H9 (cell line): ENCODE measurements at regions not wholly inside any gene's neighbourhood (a gene's known extent, or its start where the extent isn't known, plus 50 kb on each side); places are given as distances from the start of the nearest gene placed in this dataset.

ENCODE experiments used
- DNase-seq: peaks from one replicate; pipeline ENCODE4 v3.0.0-alpha.2; 2017
- H2AFZ ChIP-seq: one replicate; pipeline ENCODE4 v1.6.1; 2013; ENCODE audit warnings: mild to moderate bottlenecking, low read length, control low read depth, moderate library complexity
- H2AK5ac ChIP-seq: 2 replicates; pipeline ENCODE4 v1.6.1; 2013; ENCODE audit warnings: low read length, control low read depth, mixed read lengths; ENCODE audit not compliant: insufficient read length
- H2BK120ac ChIP-seq: one replicate; pipeline ENCODE4 v1.6.1; 2013; ENCODE audit warnings: low read depth, mild to moderate bottlenecking, low read length, control low read depth, inconsistent platforms; ENCODE audit not compliant: poor library complexity, severe bottlenecking
- H2BK12ac ChIP-seq: 2 replicates; pipeline ENCODE4 v1.6.1; 2013; ENCODE audit warnings: low read length, control low read depth, mixed read lengths, low read depth; ENCODE audit not compliant: insufficient read length
- H2BK15ac ChIP-seq: 2 replicates; pipeline ENCODE4 v1.6.1; 2013; ENCODE audit warnings: low read depth, low read length, control low read depth
- H2BK20ac ChIP-seq: one replicate; pipeline ENCODE4 v1.6.1; 2013; ENCODE audit warnings: low read depth, mild to moderate bottlenecking, low read length, control low read depth, inconsistent platforms; ENCODE audit not compliant: poor library complexity, severe bottlenecking
- H2BK5ac ChIP-seq: 2 replicates; pipeline ENCODE4 v1.6.1; 2013; ENCODE audit warnings: low read length, control low read depth, mixed read lengths; ENCODE audit not compliant: insufficient read length
- H3K14ac ChIP-seq: 2 replicates; pipeline ENCODE4 v1.6.1; 2013; ENCODE audit warnings: low read length, control low read depth; ENCODE audit not compliant: insufficient read depth
- H3K18ac ChIP-seq: 2 replicates; pipeline ENCODE4 v1.6.1; 2013; ENCODE audit warnings: low read depth, mild to moderate bottlenecking, mixed read lengths, low read length, control low read depth; ENCODE audit not compliant: insufficient read length
- H3K23ac ChIP-seq: 2 replicates; pipeline ENCODE4 v1.6.1; 2013; ENCODE audit warnings: low read length, control low read depth, mixed read lengths, low read depth; ENCODE audit not compliant: insufficient read length
- H3K23me2 ChIP-seq: 2 replicates; pipeline ENCODE4 v1.6.1; 2013; ENCODE audit warnings: low read depth, mild to moderate bottlenecking, mixed read lengths, low read length, control low read depth; ENCODE audit not compliant: insufficient read length, poor library complexity, severe bottlenecking
- H3K27ac ChIP-seq: 2 replicates; pipeline ENCODE4 v1.5.1; 2013; ENCODE audit warnings: low read length, control low read depth, mixed read lengths, low read depth; ENCODE audit not compliant: insufficient read length
- H3K27me3 ChIP-seq: 2 replicates; pipeline ENCODE4 v1.6.1; 2013; ENCODE audit warnings: low read length, control low read depth, inconsistent platforms; ENCODE audit not compliant: insufficient read depth
- H3K4ac ChIP-seq: 2 replicates; pipeline ENCODE4 v1.6.1; 2013; ENCODE audit warnings: low read depth, mild to moderate bottlenecking, control low read depth, inconsistent platforms, low read length, moderate library complexity
- H3K4me1 ChIP-seq: 2 replicates; pipeline ENCODE4 v1.6.1; 2013; ENCODE audit warnings: low read length, control low read depth, inconsistent platforms; ENCODE audit not compliant: insufficient read depth
- H3K4me2 ChIP-seq: 2 replicates; pipeline ENCODE4 v1.6.1; 2013; ENCODE audit warnings: low read length, control low read depth, mixed read lengths; ENCODE audit not compliant: insufficient read length, insufficient read depth
- H3K56ac ChIP-seq: 2 replicates; pipeline ENCODE4 v1.6.1; 2013; ENCODE audit warnings: low read depth, mild to moderate bottlenecking, mixed read lengths, low read length, control low read depth; ENCODE audit not compliant: insufficient read length
- H3K79me1 ChIP-seq: 2 replicates; pipeline ENCODE4 v1.6.1; 2013; ENCODE audit warnings: low read depth, mild to moderate bottlenecking, moderate library complexity, low read length, control low read depth, inconsistent platforms; ENCODE audit not compliant: insufficient read depth, poor library complexity, severe bottlenecking
- H3K79me2 ChIP-seq: 2 replicates; pipeline ENCODE4 v1.6.1; 2013; ENCODE audit warnings: low read length, control low read depth, inconsistent platforms; ENCODE audit not compliant: insufficient read depth
- H3K9ac ChIP-seq: 2 replicates; pipeline ENCODE4 v1.6.1; 2013; ENCODE audit warnings: low read length, control low read depth, mixed read lengths; ENCODE audit not compliant: insufficient read length; ENCODE audit errors: extremely low read depth
- H3K9me3 ChIP-seq: one replicate; pipeline ENCODE4 v1.6.1; 2013; ENCODE audit warnings: low read depth, low read length, inconsistent platforms; ENCODE audit not compliant: control insufficient read depth
- H3T11ph ChIP-seq: one replicate; pipeline ENCODE4 v1.6.1; 2013; ENCODE audit warnings: mild to moderate bottlenecking, low read length, control low read depth, inconsistent platforms
- H4K20me1 ChIP-seq: one replicate; pipeline ENCODE4 v1.6.1; 2013; ENCODE audit not compliant: control insufficient read depth, insufficient read length, insufficient read depth
- H4K5ac ChIP-seq: 2 replicates; pipeline ENCODE4 v1.6.1; 2013; ENCODE audit warnings: low read depth, mild to moderate bottlenecking, mixed read lengths, low read length, control low read depth; ENCODE audit not compliant: insufficient read length
- H4K8ac ChIP-seq: replicated peaks from 2 replicates; pipeline ENCODE4 v1.6.1; 2013; ENCODE audit warnings: low read length, control low read depth, mixed read lengths, low read depth; ENCODE audit not compliant: insufficient read length
- H4K91ac ChIP-seq: 2 replicates; pipeline ENCODE4 v1.6.1; 2013; ENCODE audit warnings: low read depth, mild to moderate bottlenecking, moderate library complexity, mixed read lengths, low read length, control low read depth; ENCODE audit not compliant: insufficient read length
- H3K27ac Mint-ChIP-seq, 3 experiments: 2 replicates in 2 of 3; 3 replicates in 1 of 3; pipeline ENCODE4 v1.8.0; 2020 to 2021; ENCODE audit warnings: mixed read lengths in 3 of 3, mild to moderate bottlenecking in 1 of 3, moderate library complexity in 1 of 3
- H3K27me3 Mint-ChIP-seq: 2 replicates; pipeline ENCODE4 v1.8.0; 2021; ENCODE audit warnings: low read depth, mild to moderate bottlenecking, moderate library complexity, mixed read lengths
- H3K36me3 Mint-ChIP-seq, 3 experiments: 2 replicates in 2 of 3; 3 replicates in 1 of 3; pipeline ENCODE4 v1.8.0; 2020 to 2021; ENCODE audit warnings: low read depth in 3 of 3, mixed read lengths in 3 of 3; ENCODE audit not compliant: insufficient read depth in 1 of 3
- H3K4me1 Mint-ChIP-seq, 2 experiments: 2 replicates each; pipeline ENCODE4 v1.8.0; 2020; ENCODE audit warnings: mixed read lengths in 2 of 2
- H3K4me3 Mint-ChIP-seq, 2 experiments: 2 replicates in 1 of 2; 3 replicates in 1 of 2; pipeline ENCODE4 v1.8.0; 2020 to 2021; ENCODE audit warnings: mild to moderate bottlenecking in 2 of 2, mixed read lengths in 2 of 2, moderate library complexity in 1 of 2
- H3K9me3 Mint-ChIP-seq, 2 experiments: 2 replicates in 1 of 2; 3 replicates in 1 of 2; pipeline ENCODE4 v1.8.0; 2020; ENCODE audit warnings: mild to moderate bottlenecking in 2 of 2, mixed read lengths in 2 of 2, moderate library complexity in 1 of 2
- WGBS: extraction: QIAGEN DNeasy Blood & Tissue Kit; methylation state at CpG from one replicate; pipeline ENCODE4 v1.1.7; 2013; ENCODE audit warnings: missing lambda C conversion rate, low lambda C conversion rate, mixed read lengths; ENCODE audit not compliant: insufficient read length; ENCODE audit errors: extremely low coverage; 5-methylcytosine and 5-hydroxymethylcytosine counted together
- TF ChIP-seq, protein P1 (sequence below): fragments of 200-600 bp; sonication (generic); conservative IDR thresholded peaks from 3 replicates; pipeline ENCODE4 v1.8.0; 2021; ENCODE audit warnings: antibody characterized with exemption, mild to moderate bottlenecking

DNA sequence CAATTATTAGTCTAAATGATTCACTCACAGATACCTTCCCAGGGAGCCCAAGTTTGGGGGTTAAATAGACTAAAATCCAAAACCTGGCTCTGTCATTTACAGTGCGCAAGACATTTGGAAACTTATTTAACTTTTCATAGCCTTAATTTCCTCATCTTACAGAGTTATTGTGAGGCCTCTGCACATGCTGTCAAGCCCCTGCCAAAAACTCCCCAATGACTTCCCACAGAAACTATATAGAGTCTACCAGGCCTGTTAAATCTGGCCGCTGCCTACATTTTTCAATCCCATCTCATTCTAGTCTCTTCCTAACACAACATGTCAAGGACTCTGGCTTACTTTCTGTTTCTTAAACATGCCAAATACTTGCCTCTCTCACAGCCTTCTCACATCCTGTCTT is 412.5 kb downstream of the ELAVL2 start:
- Mint-ChIP-seq H3K27ac (no peak overlapping the region), H3K9me3 (no peaks in the 10 kb centered on the region), H3K4me1 (no peaks in the 10 kb centered on the region), H3K36me3 (no peaks in the 10 kb centered on the region), H3K27me3 (no peaks in the 10 kb centered on the region), H3K4me3 (no peak overlapping the region)
- H3K56ac ChIP-seq = no peak overlapping the region
- no peak overlapping the region for H2AK5ac ChIP-seq
- no peak overlapping the region for H3K4ac ChIP-seq
- H3K18ac ChIP-seq = no peak overlapping the region
- no peaks in the 10 kb centered on the region for H3K23me2 ChIP-seq
- no peaks in the 10 kb centered on the region for H3K27me3 ChIP-seq
- no CpG with 5 or more reads among the region's 2 CpGs for WGBS
- H3K79me2 ChIP-seq = no peaks in the 10 kb centered on the region
- no peak overlapping the region for H3K4me2 ChIP-seq
- H3K27ac ChIP-seq = no peak overlapping the region
- H3K4me1 ChIP-seq = no peaks in the 10 kb centered on the region
- H2BK15ac ChIP-seq = no peak overlapping the region
- no peak for DNase-seq
- no peak overlapping the region for H2AFZ ChIP-seq
- H2BK5ac ChIP-seq = no peak overlapping the region
- no peak overlapping the region for H2BK20ac ChIP-seq
- H2BK120ac ChIP-seq = no peak overlapping the region
- H3K9ac ChIP-seq = no peak overlapping the region
- H3K14ac ChIP-seq = no peak overlapping the region
- no peaks in the 10 kb centered on the region for H4K20me1 ChIP-seq
- H4K5ac ChIP-seq = no peak overlapping the region
- no peak overlapping the region for H2BK12ac ChIP-seq
- H4K91ac ChIP-seq = no peak overlapping the region
- TF ChIP-seq, protein P1, sequence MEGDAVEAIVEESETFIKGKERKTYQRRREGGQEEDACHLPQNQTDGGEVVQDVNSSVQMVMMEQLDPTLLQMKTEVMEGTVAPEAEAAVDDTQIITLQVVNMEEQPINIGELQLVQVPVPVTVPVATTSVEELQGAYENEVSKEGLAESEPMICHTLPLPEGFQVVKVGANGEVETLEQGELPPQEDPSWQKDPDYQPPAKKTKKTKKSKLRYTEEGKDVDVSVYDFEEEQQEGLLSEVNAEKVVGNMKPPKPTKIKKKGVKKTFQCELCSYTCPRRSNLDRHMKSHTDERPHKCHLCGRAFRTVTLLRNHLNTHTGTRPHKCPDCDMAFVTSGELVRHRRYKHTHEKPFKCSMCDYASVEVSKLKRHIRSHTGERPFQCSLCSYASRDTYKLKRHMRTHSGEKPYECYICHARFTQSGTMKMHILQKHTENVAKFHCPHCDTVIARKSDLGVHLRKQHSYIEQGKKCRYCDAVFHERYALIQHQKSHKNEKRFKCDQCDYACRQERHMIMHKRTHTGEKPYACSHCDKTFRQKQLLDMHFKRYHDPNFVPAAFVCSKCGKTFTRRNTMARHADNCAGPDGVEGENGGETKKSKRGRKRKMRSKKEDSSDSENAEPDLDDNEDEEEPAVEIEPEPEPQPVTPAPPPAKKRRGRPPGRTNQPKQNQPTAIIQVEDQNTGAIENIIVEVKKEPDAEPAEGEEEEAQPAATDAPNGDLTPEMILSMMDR = no peak
- no peak overlapping the region for H3K23ac ChIP-seq
- no peaks in the 10 kb centered on the region for H3K79me1 ChIP-seq
- no peak overlapping the region for H4K8ac ChIP-seq
- H3T11ph ChIP-seq = no peak overlapping the region
- no peaks in the 10 kb centered on the region for H3K9me3 ChIP-seq
